Lung (tissue), 11 donors: ENCODE measurements at regions not wholly inside any gene's neighbourhood (a gene's known extent, or its start where the extent isn't known, plus 50 kb on each side); places are given as distances from the start of the nearest gene placed in this dataset.
"Not testable (repeated sequence)": the region's sequence is repeated elsewhere in the genome, so short reads cannot be mapped to it uniquely, and the experiment has no call there.

Source experiments
- ATAC-seq: fragments of 200-7000 bp; cut with Tn5 transposase; one replicate; pipeline ENCODE4 v1.9.1; 2020; ENCODE audit warnings: moderate number of reproducible peaks; ENCODE audit not compliant: insufficient read depth, low FRiP score
- DNase-seq, 3 donors: peaks; one replicate each; pipeline ENCODE4 v3.0.0-alpha.2; 2013 to 2017
- H3K27ac ChIP-seq, 2 donors: one replicate each; pipeline ENCODE4 v1.5.1; 2013; ENCODE audit warnings: mild to moderate bottlenecking in 2 of 2, moderate library complexity in 2 of 2, control low read depth in 1 of 2, inconsistent platforms in 1 of 2, low read depth in 1 of 2, low read length in 1 of 2
- H3K27me3 ChIP-seq, 3 donors: one replicate each; pipeline ENCODE4 v1.5.1; 2013; ENCODE audit warnings: low read length in 2 of 3; ENCODE audit not compliant: control insufficient read depth in 3 of 3, insufficient read depth in 3 of 3
- H3K36me3 ChIP-seq, 4 donors: one replicate each; pipeline ENCODE4 v1.5.1; 2013; ENCODE audit warnings: low read length in 4 of 4, mild to moderate bottlenecking in 1 of 4, moderate library complexity in 1 of 4; ENCODE audit not compliant: control insufficient read depth in 4 of 4, insufficient read depth in 4 of 4
- H3K4me1 ChIP-seq, 5 donors: one replicate each; pipeline ENCODE4 v1.5.1; 2013; ENCODE audit warnings: low read length in 5 of 5, mild to moderate bottlenecking in 2 of 5, moderate library complexity in 1 of 5; ENCODE audit not compliant: control insufficient read depth in 5 of 5, insufficient read depth in 5 of 5
- H3K4me3 ChIP-seq: one replicate; pipeline ENCODE4 v1.5.1; 2013; ENCODE audit warnings: mild to moderate bottlenecking, control low read depth, moderate library complexity
- H3K9ac ChIP-seq, 2 donors: one replicate each; pipeline ENCODE4 v1.5.1; 2013; ENCODE audit warnings: low read length in 2 of 2, control low read depth in 1 of 2; ENCODE audit not compliant: insufficient read depth in 1 of 2
- H3K9me3 ChIP-seq, 4 donors: one replicate each; pipeline ENCODE4 v1.5.1; 2013; ENCODE audit warnings: low read length in 3 of 4, mild to moderate bottlenecking in 1 of 4, moderate library complexity in 1 of 4; ENCODE audit not compliant: control insufficient read depth in 4 of 4, insufficient read depth in 3 of 4
- CTCF ChIP-seq: IDR thresholded peaks from 2 replicates; pipeline ENCODE4 v1.5.1; 2012; ENCODE audit warnings: mild to moderate bottlenecking; ENCODE audit errors: control extremely low read depth, extremely low read depth
- WGBS, 2 donors: extraction: QIAGEN DNeasy Blood & Tissue Kit; methylation state at CpG; one replicate each; pipeline ENCODE4 v1.1.7; 2013; 5-methylcytosine and 5-hydroxymethylcytosine counted together
- donor health status: control.
- donor health status: control.
- donor health status: Bipolar disorder and iron deficiency.
- donor health status: healthy.
- donor health status: DM: yes; HTN: yes; CAD: no.

- DNase-seq (no peak), ATAC-seq (no peak)
- Histone ChIP-seq H3K27ac (no peak overlapping the region), H3K36me3 (no peaks in the 10 kb centered on the region), H3K27me3 (no peaks in the 10 kb centered on the region), H3K9ac (no peak overlapping the region), H3K4me1 (peaks cover 0 to 4% (median 0%) of the 10 kb centered on the region in 5 donors), H3K4me3 (no peak overlapping the region), H3K9me3 (no peaks in the 10 kb centered on the region)
- TF ChIP-seq CTCF: no peak
- WGBS, 2 donors: 38 to 68% methylated on average over 5 of the region's 5 CpGs
Observed at GRCh38 chr11:47928426-47928825, 51.9 kb upstream of the PTPRJ start.

- peak; percentile 38 for ATAC-seq
- Histone ChIP-seq H3K27ac (peak overlapping the region in 1 of 2 donors; percentile 74), H3K27me3 (no peaks in the 10 kb centered on the region), H3K9ac (no peak overlapping the region), H3K4me1 (peaks cover 0 to 4% (median 0%) of the 10 kb centered on the region in 5 donors), H3K4me3 (no peak overlapping the region), H3K9me3 (no peaks in the 10 kb centered on the region), H3K36me3 (no peaks in the 10 kb centered on the region)
- WGBS, 2 donors: 46 to 52% methylated on average over 8 of the region's 8 CpGs
- no peak for TF ChIP-seq CTCF
- no peak for DNase-seq
Observed at GRCh38 chr11:47924184-47924691, 56.1 kb upstream of the PTPRJ start.

- no peak overlapping the region for H3K9ac ChIP-seq
- H3K4me1 ChIP-seq: peaks cover 0 to 6% (median under 1%) of the 10 kb centered on the region in 5 donors
- no peak for ATAC-seq
- TF ChIP-seq CTCF: no peak
- H3K36me3 ChIP-seq: no peaks in the 10 kb centered on the region
- DNase-seq: peak in 1 of 3 donors; percentile 45
- H3K4me3 ChIP-seq: no peak overlapping the region
- WGBS, 2 donors: 42 to 54% methylated on average over 4 of the region's 4 CpGs
- H3K9me3 ChIP-seq: no peaks in the 10 kb centered on the region
- H3K27ac ChIP-seq: peak overlapping the region in 1 of 2 donors; percentile 74
- H3K27me3 ChIP-seq: no peaks in the 10 kb centered on the region
Observed at GRCh38 chr11:47923667-47924066, 56.7 kb upstream of the PTPRJ start.

GRCh38 chr11:47921080-47921555 lies 59.2 kb upstream of the PTPRJ start:
- H3K4me1 ChIP-seq: peaks cover 0 to 22% (median 14%) of the 10 kb centered on the region in 5 donors
- 81 to 87% methylated on average over 6 of the region's 6 CpGs for WGBS, 2 donors
- H3K27me3 ChIP-seq, DNase-seq, H3K27ac ChIP-seq, H3K9me3 ChIP-seq, H3K9ac ChIP-seq, ATAC-seq, H3K36me3 ChIP-seq, H3K4me3 ChIP-seq: not testable (repeated sequence)
